Colonic mucosa (tissue), 4 donors: ENCODE measurements at regions not wholly inside any gene's neighbourhood (a gene's known extent, or its start where the extent isn't known, plus 50 kb on each side); places are given as distances from the start of the nearest gene placed in this dataset.

Experiments used
- DNase-seq: peaks from one replicate; pipeline ENCODE4 v3.0.0-alpha.2; 2020
- H3K27ac ChIP-seq: fragments of 200-600 bp; one replicate; pipeline ENCODE4 v1.8.0; 2021
- H3K27me3 ChIP-seq: fragments of 200-600 bp; one replicate; pipeline ENCODE4 v1.8.0; 2021
- H3K36me3 ChIP-seq: fragments of 200-600 bp; one replicate; pipeline ENCODE4 v1.8.0; 2021
- H3K4me1 ChIP-seq: fragments of 200-600 bp; one replicate; pipeline ENCODE4 v1.8.0; 2021; ENCODE audit warnings: mild to moderate bottlenecking
- H3K4me3 ChIP-seq: fragments of 200-600 bp; one replicate; pipeline ENCODE4 v1.8.0; 2021
- H3K9ac ChIP-seq, 2 donors: one replicate each; pipeline ENCODE4 v1.7.0; 2013; ENCODE audit warnings: control low read depth in 2 of 2, low read depth in 2 of 2, low read length in 2 of 2
- H3K9me3 ChIP-seq: fragments of 200-600 bp; one replicate; pipeline ENCODE4 v1.8.0; 2021
- CTCF ChIP-seq: fragments of 200-600 bp; IDR thresholded peaks from one replicate; pipeline ENCODE4 v1.8.0; 2022; ENCODE audit warnings: antibody characterized with exemption, mild to moderate bottlenecking
- intact Hi-C: fragments of 100-400 bp; cut with DNase I; formaldehyde crosslinking; loops from one replicate; pipeline ENCODE4 v1.14.1; 2022
- donor health status: healthy.
- donor health status: DM: no; HTN: no; CAD: no.
- donor health status: DM: no; HTN: no; CAD: no.

- Histone ChIP-seq H3K4me1 (no peaks in the 10 kb centered on the region), H3K4me3 (no peak overlapping the region), H3K9ac (no peak overlapping the region), H3K27me3 (no peaks in the 10 kb centered on the region), H3K36me3 (no peaks in the 10 kb centered on the region), H3K9me3 (no peaks in the 10 kb centered on the region), H3K27ac (no peak overlapping the region)
- DNase-seq = no peak
- intact Hi-C loops = no loop called here
- no peak for TF ChIP-seq CTCF
Observed at GRCh38 chr4:17126321-17126966, 228.0 kb upstream of the LDB2 start.

- Histone ChIP-seq H3K9ac (no peak overlapping the region), H3K27me3 (no peaks in the 10 kb centered on the region), H3K36me3 (no peaks in the 10 kb centered on the region), H3K9me3 (no peaks in the 10 kb centered on the region), H3K27ac (no peak overlapping the region), H3K4me3 (no peak overlapping the region), H3K4me1 (no peaks in the 10 kb centered on the region)
- no peak for TF ChIP-seq CTCF
- no peak for DNase-seq
- intact Hi-C loops = no loop called here
Observed at GRCh38 chr4:17124767-17125166, 226.3 kb upstream of the LDB2 start.

GRCh38 chr4:17120761-17121160 is 222.3 kb upstream of the LDB2 start:
- no peaks in the 10 kb centered on the region for H3K27me3 ChIP-seq
- no peak overlapping the region for H3K4me3 ChIP-seq
- no peaks in the 10 kb centered on the region for H3K9me3 ChIP-seq
- H3K36me3 ChIP-seq = no peaks in the 10 kb centered on the region
- no peak overlapping the region for H3K27ac ChIP-seq
- H3K4me1 ChIP-seq = no peaks in the 10 kb centered on the region
- intact Hi-C loops = no loop called here
- H3K9ac ChIP-seq = no peak overlapping the region
- no peak for TF ChIP-seq CTCF
- no peak for DNase-seq

- DNase-seq = no peak
- H3K4me3 ChIP-seq = no peak overlapping the region
- H3K4me1 ChIP-seq = no peaks in the 10 kb centered on the region
- no peaks in the 10 kb centered on the region for H3K36me3 ChIP-seq
- intact Hi-C loops = no loop called here
- no peaks in the 10 kb centered on the region for H3K9me3 ChIP-seq
- TF ChIP-seq CTCF = no peak
- no peak overlapping the region for H3K9ac ChIP-seq
- H3K27ac ChIP-seq = no peak overlapping the region
- H3K27me3 ChIP-seq = no peaks in the 10 kb centered on the region
Observed at GRCh38 chr4:17117746-17118145, 219.3 kb upstream of the LDB2 start.

- Histone ChIP-seq H3K4me3 (no peak overlapping the region), H3K27ac (no peak overlapping the region), H3K27me3 (no peaks in the 10 kb centered on the region), H3K36me3 (no peaks in the 10 kb centered on the region), H3K9ac (no peak overlapping the region), H3K4me1 (no peaks in the 10 kb centered on the region), H3K9me3 (no peaks in the 10 kb centered on the region)
- no peak for TF ChIP-seq CTCF
- DNase-seq = no peak
- intact Hi-C loops = no loop called here
Observed at GRCh38 chr4:17115583-17115982, 217.1 kb upstream of the LDB2 start.
